ENCODE measurements at regions not wholly inside any gene's neighbourhood (a gene's known extent, or its start where the extent isn't known, plus 50 kb on each side); places are given as distances from the start of the nearest gene placed in this dataset.
A peak's percentile ranks its signal among the peaks of the same experiment; 100 is the strongest.

DNA sequence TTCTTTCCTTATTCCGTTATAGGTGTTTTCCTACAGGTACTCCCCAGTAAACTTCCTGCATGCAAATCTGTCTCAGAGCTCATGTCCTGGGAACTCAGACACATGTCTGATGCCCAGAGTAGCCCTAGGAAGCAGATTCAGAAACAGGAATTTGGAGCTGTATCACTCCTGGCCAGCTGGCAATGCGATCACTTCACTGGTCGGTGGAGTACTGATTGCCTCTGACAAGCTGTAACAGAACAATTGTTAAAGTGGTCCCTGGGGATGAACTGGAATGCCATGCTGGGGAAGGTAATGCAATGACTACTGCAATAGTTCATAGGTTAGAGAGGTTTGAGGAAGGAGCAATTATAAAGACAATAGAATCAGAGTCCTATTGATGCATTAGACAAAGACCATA is 131.6 kb upstream of the DOCK10 start:
- Histone ChIP-seq H3K79me1 (ENCODE audit: insufficient read depth, low read depth, low read length, poor library complexity, severe bottlenecking) (no peaks in the 10 kb centered on the region), H4K91ac (ENCODE audit: insufficient read length, low read depth, low read length) (no peak overlapping the region), H2AK5ac (ENCODE audit: insufficient read length, low read length) (no peak overlapping the region), H3K9me3 (ENCODE audit: control insufficient read depth, low read depth, low read length) (no peaks in the 10 kb centered on the region), H3K27me3 (ENCODE audit: insufficient read depth, low read length) (no peaks in the 10 kb centered on the region), H3K18ac (ENCODE audit: insufficient read length, low read depth, low read length) (no peak overlapping the region), H3K23ac (ENCODE audit: insufficient read length, low read depth, low read length) (no peak overlapping the region), H3K27ac (ENCODE audit: insufficient read length, low read depth, low read length) (no peak overlapping the region), H3K14ac (ENCODE audit: insufficient read depth, low read length) (no peak overlapping the region), H4K20me1 (ENCODE audit: control insufficient read depth, insufficient read depth, insufficient read length) (no peaks in the 10 kb centered on the region), H3K4me2 (ENCODE audit: insufficient read depth, insufficient read length, low read length) (no peak overlapping the region), H3T11ph (ENCODE audit: low read length) (no peak overlapping the region), H3K9ac (ENCODE audit: extremely low read depth, insufficient read length, low read length) (no peak overlapping the region), H2BK15ac (ENCODE audit: low read depth, low read length) (no peak overlapping the region), H3K56ac (ENCODE audit: insufficient read length, low read depth, low read length) (no peak overlapping the region), H3K4ac (ENCODE audit: low read depth, low read length) (no peak overlapping the region), H2BK5ac (ENCODE audit: insufficient read length, low read length) (no peak overlapping the region), H2BK20ac (ENCODE audit: low read depth, low read length, poor library complexity, severe bottlenecking) (no peak overlapping the region), H4K8ac (replicated peaks; ENCODE audit: insufficient read length, low read depth, low read length) (no peak overlapping the region), H2BK12ac (ENCODE audit: insufficient read length, low read depth, low read length) (no peak overlapping the region), H2BK120ac (ENCODE audit: low read depth, low read length, poor library complexity, severe bottlenecking) (no peak overlapping the region), H4K5ac (ENCODE audit: insufficient read length, low read depth, low read length) (no peak overlapping the region), H3K4me1 (ENCODE audit: insufficient read depth, low read length) (no peaks in the 10 kb centered on the region; the same call in 1 of the 2 replicates), H3K79me2 (ENCODE audit: insufficient read depth, low read length) (no peaks in the 10 kb centered on the region), H2AFZ (ENCODE audit: low read length) (no peak overlapping the region), H3K23me2 (ENCODE audit: insufficient read length, low read depth, low read length, poor library complexity, severe bottlenecking) (no peaks in the 10 kb centered on the region)
- Mint-ChIP-seq H3K27ac (peak overlapping the region in 1 of 3 experiments; percentile 86; a peak in 2 of 7 replicates), H3K36me3 (ENCODE audit: insufficient read depth in 1 of 3, low read depth in 3 of 3) (no peaks in the 10 kb centered on the region), H3K27me3 (ENCODE audit: low read depth) (no peaks in the 10 kb centered on the region; the same call in 1 of the 2 replicates), H3K4me3 (no peak overlapping the region), H3K9me3 (no peaks in the 10 kb centered on the region), H3K4me1 (peaks cover 3 to 4% of the 10 kb centered on the region in 2 experiments; a peak in 2 of 4 replicates)
- TF ChIP-seq, protein P1, sequence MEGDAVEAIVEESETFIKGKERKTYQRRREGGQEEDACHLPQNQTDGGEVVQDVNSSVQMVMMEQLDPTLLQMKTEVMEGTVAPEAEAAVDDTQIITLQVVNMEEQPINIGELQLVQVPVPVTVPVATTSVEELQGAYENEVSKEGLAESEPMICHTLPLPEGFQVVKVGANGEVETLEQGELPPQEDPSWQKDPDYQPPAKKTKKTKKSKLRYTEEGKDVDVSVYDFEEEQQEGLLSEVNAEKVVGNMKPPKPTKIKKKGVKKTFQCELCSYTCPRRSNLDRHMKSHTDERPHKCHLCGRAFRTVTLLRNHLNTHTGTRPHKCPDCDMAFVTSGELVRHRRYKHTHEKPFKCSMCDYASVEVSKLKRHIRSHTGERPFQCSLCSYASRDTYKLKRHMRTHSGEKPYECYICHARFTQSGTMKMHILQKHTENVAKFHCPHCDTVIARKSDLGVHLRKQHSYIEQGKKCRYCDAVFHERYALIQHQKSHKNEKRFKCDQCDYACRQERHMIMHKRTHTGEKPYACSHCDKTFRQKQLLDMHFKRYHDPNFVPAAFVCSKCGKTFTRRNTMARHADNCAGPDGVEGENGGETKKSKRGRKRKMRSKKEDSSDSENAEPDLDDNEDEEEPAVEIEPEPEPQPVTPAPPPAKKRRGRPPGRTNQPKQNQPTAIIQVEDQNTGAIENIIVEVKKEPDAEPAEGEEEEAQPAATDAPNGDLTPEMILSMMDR (conservative IDR thresholded peaks at IDR 0.05): no peak
- DNase-seq: no peak
- no CpG with 5 or more reads among the region's 3 CpGs for WGBS (ENCODE audit: extremely low coverage, insufficient read length, low lambda C conversion rate)
